Jurkat, Clone E6-1 (cell line): ENCODE measurements at regions not wholly inside any gene's neighbourhood (a gene's known extent, or its start where the extent isn't known, plus 50 kb on each side); places are given as distances from the start of the nearest gene placed in this dataset.

Experiments
- DNase-seq: peaks from one replicate; pipeline ENCODE4 v3.0.0-alpha.2; 2011; ENCODE audit warnings: low read depth, low spot score
- H3K4me3 ChIP-seq: 2 replicates; pipeline ENCODE4 v1.5.1; 2011; ENCODE audit warnings: mild to moderate bottlenecking, low read length, control low read depth, moderate library complexity

GRCh38 chrX:95029571-95029970, 1355.6 kb downstream of the FAM133A start:
- DNase-seq = no peak

GRCh38 chrX:95040104-95040503, 1366.1 kb downstream of the FAM133A start:
- no peak for DNase-seq
- no peak overlapping the region for H3K4me3 ChIP-seq

More at GRCh38 chrX:95029571-95029970, 1355.6 kb downstream of the FAM133A start:
- no peak overlapping the region for H3K4me3 ChIP-seq

DNA sequence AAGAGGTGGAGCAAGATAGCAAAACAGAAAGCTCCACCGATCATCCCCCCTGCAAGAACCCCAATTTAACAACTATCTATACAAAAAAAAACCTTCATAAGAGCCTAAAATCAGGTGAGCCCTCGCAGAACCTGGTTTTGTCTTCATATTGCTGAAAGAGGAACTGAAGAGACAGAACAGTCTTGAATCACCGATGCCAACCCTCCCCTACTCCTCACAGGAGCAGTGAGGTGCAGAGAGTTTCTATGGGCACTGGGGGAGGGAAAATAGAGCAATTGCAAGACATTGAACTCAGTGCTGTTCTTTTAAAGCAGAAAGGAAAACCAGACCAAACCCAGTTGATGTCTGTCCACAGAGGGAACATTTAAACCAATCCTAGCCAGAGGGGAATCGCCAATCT, 1370.3 kb downstream of the FAM133A start:
- no peak overlapping the region for H3K4me3 ChIP-seq
- no peak for DNase-seq

- H3K4me3 ChIP-seq = no peak overlapping the region
- DNase-seq = no peak
Measured at GRCh38 chrX:95055991-95056390, 1382.0 kb downstream of the FAM133A start.

DNA sequence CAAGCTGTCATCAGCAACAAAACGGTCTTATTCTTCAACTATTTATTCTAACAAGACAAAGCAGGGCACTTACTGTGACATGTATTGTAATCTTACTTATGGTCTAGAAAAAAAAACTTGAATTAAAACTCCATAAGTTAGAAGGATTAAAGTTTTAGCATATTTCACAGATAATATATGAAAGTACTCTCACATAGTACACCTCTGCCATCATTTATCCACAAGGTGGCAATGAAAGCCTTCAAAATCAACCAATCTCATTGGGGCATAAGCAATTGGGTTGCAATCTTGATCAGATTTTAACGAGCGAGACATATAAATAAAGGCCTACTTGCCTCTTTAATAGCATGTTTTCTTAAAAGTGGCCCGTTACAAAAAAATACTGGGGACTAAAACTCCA, 1382.9 kb downstream of the FAM133A start:
- H3K4me3 ChIP-seq = no peak overlapping the region
- no peak for DNase-seq

DNA sequence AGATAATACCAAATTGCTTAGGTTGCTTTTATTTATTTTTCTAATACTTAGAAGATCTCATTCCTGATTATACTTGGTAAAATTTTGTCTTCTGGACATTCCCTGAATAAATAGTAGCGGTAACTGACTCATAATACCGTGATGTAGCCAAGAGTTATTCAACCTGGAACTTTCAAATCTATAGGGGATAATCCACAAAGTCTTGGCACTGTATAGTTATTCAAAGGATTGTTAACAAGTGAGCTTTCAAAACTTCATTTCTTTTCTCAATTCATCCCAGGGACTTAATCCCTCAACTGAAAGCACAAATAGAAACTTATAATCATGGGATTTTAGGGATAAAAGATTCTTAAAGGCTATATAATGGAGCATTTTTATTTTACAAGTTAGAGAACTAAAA, 1383.3 kb downstream of the FAM133A start:
- no peak for DNase-seq

DNA sequence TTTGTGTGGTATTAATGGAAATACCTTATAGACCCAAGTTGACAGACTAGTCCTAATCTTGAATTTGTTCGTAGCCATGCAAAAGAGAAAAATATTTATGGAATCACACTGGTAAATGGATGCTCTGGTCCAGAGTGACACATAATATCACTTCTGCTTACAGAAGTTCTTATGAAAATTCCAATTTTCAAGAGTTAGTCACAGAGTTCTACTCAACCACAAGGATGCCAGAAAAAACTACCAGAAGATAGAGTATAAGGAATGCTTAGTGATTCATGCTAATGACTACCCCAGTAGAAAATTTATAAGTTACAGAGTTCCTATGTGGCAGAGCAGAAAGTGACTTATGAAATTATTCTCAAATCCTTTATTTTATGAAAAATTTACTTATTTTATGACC, 1384.8 kb downstream of the FAM133A start:
- DNase-seq = no peak
- H3K4me3 ChIP-seq = no peak overlapping the region

More for the DNA sequence above, 1383.3 kb downstream of the FAM133A start:
- no peak overlapping the region for H3K4me3 ChIP-seq

GRCh38 chrX:95059909-95060308, 1385.9 kb downstream of the FAM133A start:
- no peak overlapping the region for H3K4me3 ChIP-seq
- no peak for DNase-seq

DNA sequence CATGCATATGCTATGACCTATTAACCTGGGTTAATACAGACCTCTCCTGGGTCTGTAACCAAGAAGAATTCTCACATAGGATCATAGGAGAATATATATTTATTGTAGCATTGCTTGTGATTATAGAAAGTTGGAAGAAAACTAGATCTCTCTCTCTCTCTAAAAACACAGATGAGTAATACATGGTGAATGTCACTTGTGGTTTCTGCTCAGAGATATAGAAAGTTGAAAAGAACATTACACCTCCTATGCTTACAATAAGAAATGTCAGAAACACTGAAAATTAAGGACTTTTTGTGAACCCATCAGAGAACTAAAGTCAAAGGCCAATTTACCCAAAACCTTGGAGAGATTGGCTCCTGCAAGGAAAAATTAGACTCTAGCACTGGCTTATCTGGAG, 1389.5 kb downstream of the FAM133A start:
- H3K4me3 ChIP-seq = no peak overlapping the region
- no peak for DNase-seq

- H3K4me3 ChIP-seq = no peak overlapping the region
- DNase-seq = no peak
Measured at GRCh38 chrX:95065151-95065550, 1391.1 kb downstream of the FAM133A start.

GRCh38 chrX:95071052-95071451, 1397.0 kb downstream of the FAM133A start:
- no peak for DNase-seq
- no peak overlapping the region for H3K4me3 ChIP-seq

GRCh38 chrX:95071621-95072020, 1397.6 kb downstream of the FAM133A start:
- DNase-seq = no peak

GRCh38 chrX:95076449-95076848, 1402.4 kb downstream of the FAM133A start:
- peak; percentile 7 for DNase-seq

More at GRCh38 chrX:95071621-95072020, 1397.6 kb downstream of the FAM133A start:
- H3K4me3 ChIP-seq = no peak overlapping the region

GRCh38 chrX:95101851-95102390, 1427.9 kb downstream of the FAM133A start:
- H3K4me3 ChIP-seq = no peak overlapping the region

More at GRCh38 chrX:95076449-95076848, 1402.4 kb downstream of the FAM133A start:
- no peak overlapping the region for H3K4me3 ChIP-seq

DNA sequence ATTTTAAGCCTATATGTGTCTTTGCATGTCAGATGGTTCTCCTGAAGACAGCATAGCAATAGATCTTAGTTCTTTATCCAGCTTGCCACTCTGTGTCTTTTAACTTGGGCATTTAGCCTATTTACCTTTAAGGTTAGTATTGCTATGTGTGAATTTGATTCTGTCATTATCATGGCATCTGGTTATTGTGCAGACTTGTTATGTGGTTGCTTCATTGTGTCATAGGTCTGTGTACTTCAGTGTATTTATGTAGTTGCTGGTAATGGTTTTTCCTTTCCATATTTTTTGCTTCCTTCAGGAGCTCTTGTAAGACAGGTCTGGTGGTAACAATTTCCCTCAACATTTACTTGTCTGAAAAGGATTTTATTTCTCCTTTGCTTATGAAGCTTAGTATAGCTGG, 1443.5 kb downstream of the FAM133A start:
- H3K4me3 ChIP-seq = no peak overlapping the region
- no peak for DNase-seq

More at GRCh38 chrX:95101851-95102390, 1427.9 kb downstream of the FAM133A start:
- no peak for DNase-seq

- peak; percentile 2 for DNase-seq
- no peak overlapping the region for H3K4me3 ChIP-seq
Measured at GRCh38 chrX:95145848-95146490, 1472.0 kb downstream of the FAM133A start.

DNA sequence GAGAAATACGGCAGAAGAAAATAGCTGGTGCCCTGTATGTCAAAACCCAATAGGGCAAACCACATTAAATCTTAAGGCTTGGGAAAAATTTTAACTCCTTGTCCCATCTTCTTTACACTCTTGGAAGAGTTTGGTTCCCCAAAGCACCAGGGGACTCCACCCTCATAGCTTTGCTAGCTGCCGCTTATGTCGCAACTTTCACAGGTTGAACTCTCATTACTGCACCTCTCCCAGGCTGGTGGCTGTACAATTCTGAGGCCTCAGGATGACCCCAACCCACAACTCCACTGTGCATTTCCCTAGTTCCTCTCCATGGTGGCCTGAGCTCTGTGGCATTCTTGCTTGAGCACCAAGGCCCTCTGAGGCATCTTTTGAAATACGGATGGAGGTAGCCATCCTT, 1478.8 kb downstream of the FAM133A start:
- no peak overlapping the region for H3K4me3 ChIP-seq
- DNase-seq = no peak

- H3K4me3 ChIP-seq = no peak overlapping the region
- DNase-seq = no peak
Measured at GRCh38 chrX:95156566-95156965, 1482.6 kb downstream of the FAM133A start.
